HCT116 (cell line): ENCODE measurements at regions not wholly inside any gene's neighbourhood (a gene's known extent, or its start where the extent isn't known, plus 50 kb on each side); places are given as distances from the start of the nearest gene placed in this dataset.

Experiments used
- ATAC-seq: fragments of 200-7000 bp; cut with Tn5 transposase; 2 replicates; pipeline ENCODE4 v1.9.1; 2020; ENCODE audit warnings: mild to moderate bottlenecking, moderate library complexity
- BruUV-seq: library from RNA; stranded (reverse); fragments of 400-500 nt; replicated peaks from 2 replicates; lab custom pipeline; 2021; lab: Mats Ljungman, UMichigan
- CTCF ChIA-PET: fragments of 300-600 bp; sonication (Branson Sonifier 250); formaldehyde crosslinking; loops from one replicate; lab custom pipeline; 2021; ENCODE audit warnings: antibody characterized with exemption; lab: Charles Lee
- POLR2A ChIA-PET: fragments of 300-600, 350-600 bp; sonication (Branson Sonifier 250); formaldehyde crosslinking; loops from one replicate; lab custom pipeline; 2021; ENCODE audit warnings: antibody characterized with exemption; lab: Charles Lee
- RAD21 ChIA-PET, 2 experiments: fragments of 300-600 bp; sonication (Branson Sonifier 250); formaldehyde crosslinking; loops; one replicate each; lab custom pipeline; 2023; ENCODE audit warnings: low total read pairs in 2 of 2; ENCODE audit not compliant: uncharacterized antibody in 2 of 2, unreplicated experiment in 2 of 2, low non-redundant PET in 1 of 2; lab: Charles Lee
- DNase-seq: peaks from one replicate; pipeline ENCODE4 v3.0.0-alpha.2; 2010; ENCODE audit warnings: low read depth, low spot score
- H2AFZ ChIP-seq: fragments of 200-600 bp; shearing (Covaris generic), sonication (generic); 2 replicates; pipeline ENCODE4 v1.6.1; 2017; ENCODE audit warnings: low read depth, mixed run types, mixed read lengths, antibody characterized with exemption, low read length; ENCODE audit not compliant: poor library complexity, severe bottlenecking
- H3K27ac ChIP-seq: 2 replicates; pipeline ENCODE4 v1.5.1; 2012; ENCODE audit warnings: low read depth, low read length
- H3K27me3 ChIP-seq: fragments of 200-600 bp; sonication (generic); 2 replicates; pipeline ENCODE4 v1.6.1; 2016; ENCODE audit warnings: mixed run types, low read length, mixed read lengths; ENCODE audit not compliant: insufficient read depth
- H3K36me3 ChIP-seq, 2 experiments: fragments of 200-500 bp in 1 of 2; fragments of 200-600 bp in 1 of 2; sonication (Bioruptor generic) in 1 of 2; sonication (generic) in 1 of 2; 2 replicates each; pipeline versions ENCODE4 v1.5.1 to v1.6.1; 2014 to 2016; ENCODE audit warnings: low read length in 2 of 2, inconsistent platforms in 1 of 2, mixed read lengths in 1 of 2, mixed run types in 1 of 2; ENCODE audit not compliant: insufficient read depth in 2 of 2, control insufficient read depth in 1 of 2
- H3K4me1 ChIP-seq, 2 experiments: fragments of 200-600 bp in 1 of 2; sonication (generic) in 1 of 2; 2 replicates each; pipeline versions ENCODE4 v1.5.1 to v1.6.1; 2012 to 2017; ENCODE audit warnings: low read length in 2 of 2, inconsistent platforms in 1 of 2, mild to moderate bottlenecking in 1 of 2, mixed read lengths in 1 of 2, mixed run types in 1 of 2, moderate library complexity in 1 of 2; ENCODE audit not compliant: insufficient read depth in 2 of 2, control insufficient read depth in 1 of 2
- H3K4me2 ChIP-seq: fragments of 200-600 bp; sonication (generic); 2 replicates; pipeline ENCODE4 v1.6.1; 2017; ENCODE audit warnings: mixed run types, low read length, mixed read lengths
- H3K4me3 ChIP-seq, 2 experiments: fragments of 200-600 bp in 1 of 2; sonication (generic) in 1 of 2; replicated peaks in 1 of 2; 2 replicates each; pipeline ENCODE4 v1.5.1; 2011 to 2016; ENCODE audit warnings: low read length in 2 of 2, control low read depth in 1 of 2, low read depth in 1 of 2, mild to moderate bottlenecking in 1 of 2, mixed read lengths in 1 of 2, mixed run types in 1 of 2
- H3K79me2 ChIP-seq: fragments of 200-600 bp; sonication (generic); 2 replicates; pipeline ENCODE4 v1.6.1; 2017; ENCODE audit warnings: mild to moderate bottlenecking, mixed run types, low read length, moderate library complexity, mixed read lengths; ENCODE audit not compliant: insufficient read depth
- H3K9ac ChIP-seq: fragments of 200-600 bp; sonication (generic); 2 replicates; pipeline ENCODE4 v1.6.1; 2016; ENCODE audit warnings: low read length, mixed read lengths
- H3K9me2 ChIP-seq: fragments of 200-600 bp; sonication (generic), shearing (Covaris generic); 2 replicates; pipeline ENCODE4 v1.6.1; 2017; ENCODE audit warnings: mixed run types, mild to moderate bottlenecking, moderate library complexity; ENCODE audit not compliant: insufficient read depth
- H3K9me3 ChIP-seq, 2 experiments: fragments of 200-500 bp in 1 of 2; fragments of 200-600 bp in 1 of 2; sonication (Bioruptor generic) in 1 of 2; sonication (generic) in 1 of 2; 2 replicates each; pipeline ENCODE4 v1.6.1; 2014 to 2017; ENCODE audit warnings: low read length in 2 of 2, mixed read lengths in 2 of 2, inconsistent platforms in 1 of 2, low read depth in 1 of 2, mild to moderate bottlenecking in 1 of 2, mixed run types in 1 of 2, moderate library complexity in 1 of 2; ENCODE audit not compliant: control insufficient read depth in 1 of 2, insufficient read depth in 1 of 2
- H4K20me1 ChIP-seq: fragments of 200-600 bp; sonication (generic), shearing (Covaris generic); 2 replicates; pipeline ENCODE4 v1.6.1; 2017; ENCODE audit warnings: mixed run types, mild to moderate bottlenecking, moderate library complexity; ENCODE audit not compliant: insufficient read depth
- CEBPB ChIP-seq: IDR thresholded peaks from 2 replicates; pipeline ENCODE4 v1.6.1; 2012; ENCODE audit warnings: low read depth
- EZH2phosphoT487 ChIP-seq: fragments of 200-600 bp; IDR thresholded peaks from 2 replicates; pipeline ENCODE4 v1.6.1; 2018; ENCODE audit warnings: antibody characterized with exemption, borderline replicate concordance
- JUND ChIP-seq: IDR thresholded peaks from 2 replicates; pipeline ENCODE4 v1.6.1; 2012
- MAX ChIP-seq: IDR thresholded peaks from 2 replicates; pipeline ENCODE4 v1.6.1; 2012
- POLR2A ChIP-seq: IDR thresholded peaks from 2 replicates; pipeline ENCODE4 v1.7.0; 2011; ENCODE audit warnings: borderline replicate concordance; ENCODE audit not compliant: insufficient read depth, insufficient read length; ENCODE audit errors: extremely low read depth
- RAD21 ChIP-seq: IDR thresholded peaks from 2 replicates; pipeline ENCODE4 v1.6.1; 2012; ENCODE audit warnings: low read depth, mild to moderate bottlenecking
- REST ChIP-seq: IDR thresholded peaks from 2 replicates; pipeline ENCODE4 v1.6.1; 2012; ENCODE audit warnings: low read depth
- SP1 ChIP-seq: IDR thresholded peaks from 2 replicates; pipeline ENCODE4 v1.6.1; 2012; ENCODE audit warnings: low read depth
- SRF ChIP-seq: IDR thresholded peaks from 2 replicates; pipeline ENCODE4 v1.6.1; 2012; ENCODE audit warnings: low read depth
- ZBTB33 ChIP-seq: IDR thresholded peaks from 2 replicates; pipeline ENCODE4 v1.6.1; 2011; ENCODE audit warnings: mild to moderate bottlenecking, low read length, moderate library complexity; ENCODE audit not compliant: insufficient replicate concordance; ENCODE audit errors: extremely low read depth
- ZFX ChIP-seq: fragments of 450-650 bp; IDR thresholded peaks from 2 replicates; pipeline ENCODE4 v1.6.1; 2017
- intact Hi-C: fragments of 100-400 bp; cut with micrococcal nuclease; formaldehyde crosslinking; loops from 2 replicates; pipeline ENCODE4 v1.10.0; 2022

GRCh38 chr12:70151993-70152392, 91.2 kb upstream of the CNOT2 start (continued):
- no peak for TF ChIP-seq ZFX
- no peak for TF ChIP-seq RAD21
- no peak for TF ChIP-seq SRF
- TF ChIP-seq CEBPB, result no peak

- POLR2A ChIA-PET, result no interaction called here
- H3K9ac ChIP-seq, result no peak overlapping the region
- no peaks in the 10 kb centered on the region for H3K79me2 ChIP-seq
- no peaks in the 10 kb centered on the region for H3K36me3 ChIP-seq
- H3K4me3 ChIP-seq, result no peak overlapping the region
- intact Hi-C loops, result no loop called here
- no peaks in the 10 kb centered on the region for H3K27me3 ChIP-seq
- TF ChIP-seq JUND (no peak), MAX (no peak), SP1 (no peak), REST (no peak), ZBTB33 (no peak), ZFX (no peak), POLR2A (no peak), EZH2phosphoT487 (no peak)
- TF ChIP-seq, all 23 proteins: peak for 0
- Histone ChIP-seq H3K4me2 (no peak overlapping the region), H3K4me1 (no peaks in the 10 kb centered on the region), H3K9me3 (0 out of 4 replicates have a peak, but pooled peaks cover 0 to 3% of the 10 kb centered on the region in 2 experiments), H4K20me1 (no peaks in the 10 kb centered on the region), H3K27ac (no peak overlapping the region), H3K9me2 (no peaks in the 10 kb centered on the region), H2AFZ (no peak overlapping the region)
- ATAC-seq (no peak), DNase-seq (peak; percentile 1)
- no TSS peak for BruUV-seq
- CTCF ChIA-PET, result no interaction called here
- RAD21 ChIA-PET, result no interaction called here
These were observed 89.1 kb upstream of the CNOT2 start for GRCh38 chr12:70154087-70154638.
